G401 (cell line): ENCODE measurements at regions not wholly inside any gene's neighbourhood (a gene's known extent, or its start where the extent isn't known, plus 50 kb on each side); places are given as distances from the start of the nearest gene placed in this dataset.

Source experiments
- DNase-seq: peaks from one replicate; pipeline ENCODE4 v3.0.0-alpha.2; 2015; ENCODE audit warnings: low spot score
- in situ Hi-C: cut with HindIII; loops from 2 replicates; pipeline ENCODE4 v1.10.0; 2016; ENCODE audit warnings: low sequenced_read_pairs, mixed read lengths

- in situ Hi-C loops = no loop called here
- DNase-seq = no peak
Measured at GRCh38 chr4:20126906-20127305, 124.8 kb upstream of the SLIT2 start.

- no peak for DNase-seq
- in situ Hi-C loops = no loop called here
Measured at GRCh38 chr4:20124317-20125026, 127.2 kb upstream of the SLIT2 start.

- in situ Hi-C loops = no loop called here
- no peak for DNase-seq
Measured at GRCh38 chr4:20122198-20122988, 129.3 kb upstream of the SLIT2 start.

GRCh38 chr4:20119141-20119540 is 132.6 kb upstream of the SLIT2 start:
- in situ Hi-C loops = no loop called here
- DNase-seq = no peak

GRCh38 chr4:20109391-20109790 is 142.3 kb upstream of the SLIT2 start:
- in situ Hi-C loops = no loop called here
- no peak for DNase-seq

- in situ Hi-C loops = no loop called here
Measured at GRCh38 chr4:20106921-20107320, 144.8 kb upstream of the SLIT2 start.

GRCh38 chr4:20101831-20102230 is 149.9 kb upstream of the SLIT2 start:
- in situ Hi-C loops = no loop called here
- no peak for DNase-seq

More at GRCh38 chr4:20106921-20107320, 144.8 kb upstream of the SLIT2 start:
- DNase-seq = no peak

DNA sequence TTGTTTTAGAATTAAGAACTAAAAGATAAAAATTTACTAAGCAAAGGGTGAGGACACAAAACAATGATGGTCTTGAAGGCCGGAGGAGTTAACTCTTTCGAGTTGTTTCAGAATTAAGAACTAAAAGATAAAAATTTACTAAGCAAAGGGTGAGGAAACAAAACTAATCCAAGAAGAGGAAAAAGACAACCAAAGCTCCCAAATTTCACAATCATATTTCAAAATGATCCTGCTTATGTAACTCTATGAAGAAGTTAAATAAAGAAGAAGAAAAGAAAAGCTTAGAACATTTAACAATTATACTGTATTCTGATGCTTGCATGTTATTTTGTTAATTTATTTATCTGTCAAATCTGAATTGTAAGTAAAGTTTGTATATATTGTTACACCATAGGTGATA is 154.8 kb upstream of the SLIT2 start:
- in situ Hi-C loops = no loop called here
- DNase-seq = no peak

GRCh38 chr4:20095805-20096541 is 155.7 kb upstream of the SLIT2 start:
- in situ Hi-C loops = no loop called here

DNA sequence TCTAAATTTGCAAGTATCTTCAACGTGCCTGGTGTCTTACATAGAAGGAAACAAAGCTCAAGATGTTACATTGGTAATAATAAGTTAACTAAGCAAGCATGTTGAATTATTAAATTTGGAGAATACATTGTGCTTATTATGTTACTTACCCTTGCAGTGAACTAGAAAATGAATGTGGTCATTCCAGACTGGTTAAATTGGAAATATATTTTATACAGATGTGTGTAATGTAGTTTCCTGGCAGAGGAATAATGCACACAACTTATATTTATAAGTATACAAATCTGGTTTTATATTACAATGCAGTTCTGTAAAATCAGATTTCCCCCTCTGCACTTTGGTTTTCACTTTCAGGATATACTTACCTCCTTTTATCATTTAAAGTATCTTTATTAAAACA is 159.9 kb upstream of the SLIT2 start:
- in situ Hi-C loops = no loop called here

More at GRCh38 chr4:20095805-20096541, 155.7 kb upstream of the SLIT2 start:
- DNase-seq = peak; percentile 82

GRCh38 chr4:20087522-20087911 is 164.2 kb upstream of the SLIT2 start:
- in situ Hi-C loops = no loop called here
- no peak for DNase-seq

More for the DNA sequence above, 159.9 kb upstream of the SLIT2 start:
- no peak for DNase-seq

DNA sequence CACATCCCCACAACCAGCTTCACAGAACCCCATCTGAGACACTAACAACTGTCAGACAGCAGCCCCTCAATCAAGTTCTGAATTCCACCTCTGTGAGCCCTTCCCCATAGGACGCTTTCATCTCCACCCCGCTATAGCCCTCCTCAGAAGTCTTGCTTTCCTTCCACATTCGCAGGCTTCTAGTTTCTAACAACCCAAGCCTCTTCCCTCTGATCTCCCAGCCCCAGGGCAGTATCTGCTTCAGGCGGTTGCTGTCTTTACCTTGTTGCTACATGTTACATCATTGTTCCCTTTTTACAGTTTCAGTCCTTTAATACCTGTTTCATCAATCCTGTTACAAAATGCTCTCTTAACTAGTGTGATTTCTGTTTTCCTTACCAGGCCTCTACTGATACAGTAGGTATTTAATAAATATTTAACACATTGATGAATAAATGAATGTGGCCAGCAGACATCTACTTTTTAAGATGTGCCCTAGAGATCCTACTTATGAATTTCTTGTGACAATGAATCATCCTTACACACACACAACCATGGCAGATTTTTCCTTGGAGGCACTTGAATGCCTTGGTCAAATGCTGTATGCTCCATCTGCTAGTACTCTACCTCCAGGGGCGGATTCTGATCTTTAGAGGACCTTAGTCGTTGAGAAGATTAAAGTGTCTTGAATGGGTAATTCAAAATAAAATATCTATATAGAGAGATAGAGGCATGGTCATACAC is 164.7 kb upstream of the SLIT2 start:
- no peak for DNase-seq
- in situ Hi-C loops = no loop called here

DNA sequence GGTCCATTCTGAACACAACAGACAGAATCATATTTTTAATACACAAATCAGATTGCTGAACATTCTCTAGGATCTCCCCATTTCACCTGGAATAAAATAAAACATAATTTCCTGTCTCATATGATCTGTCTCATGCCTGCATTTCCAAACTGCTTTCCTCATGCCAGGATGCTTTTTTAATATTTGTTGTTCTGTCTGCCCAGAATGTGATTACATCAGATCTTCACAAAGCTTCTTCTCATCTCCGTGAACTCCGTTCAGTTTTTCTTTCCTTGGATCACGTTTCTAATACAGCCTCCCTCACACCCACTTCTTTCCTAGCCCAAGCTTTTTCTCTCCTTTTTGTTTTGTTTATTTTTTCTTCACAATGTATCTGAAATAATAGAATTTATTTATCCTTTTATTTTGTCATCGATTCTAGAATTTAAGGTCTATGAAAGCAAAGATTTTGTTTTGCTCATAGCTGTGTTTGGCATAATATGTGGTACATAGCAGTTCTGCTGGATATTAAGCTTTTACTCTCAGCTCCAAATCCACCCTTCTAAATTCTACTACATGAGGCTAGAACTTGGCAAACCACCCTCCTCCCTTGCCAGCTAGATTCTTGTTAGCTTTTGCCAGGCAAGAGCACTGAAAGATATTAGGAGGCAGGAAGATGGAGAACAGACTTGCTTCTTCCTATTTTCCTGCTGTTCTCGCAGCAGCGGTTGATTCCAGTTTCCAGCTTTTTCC is 165.5 kb upstream of the SLIT2 start:
- in situ Hi-C loops = no loop called here

GRCh38 chr4:20085653-20086052 is 166.1 kb upstream of the SLIT2 start:
- no peak for DNase-seq
- in situ Hi-C loops = no loop called here

More for the DNA sequence above, 165.5 kb upstream of the SLIT2 start:
- DNase-seq = peak; percentile 38

DNA sequence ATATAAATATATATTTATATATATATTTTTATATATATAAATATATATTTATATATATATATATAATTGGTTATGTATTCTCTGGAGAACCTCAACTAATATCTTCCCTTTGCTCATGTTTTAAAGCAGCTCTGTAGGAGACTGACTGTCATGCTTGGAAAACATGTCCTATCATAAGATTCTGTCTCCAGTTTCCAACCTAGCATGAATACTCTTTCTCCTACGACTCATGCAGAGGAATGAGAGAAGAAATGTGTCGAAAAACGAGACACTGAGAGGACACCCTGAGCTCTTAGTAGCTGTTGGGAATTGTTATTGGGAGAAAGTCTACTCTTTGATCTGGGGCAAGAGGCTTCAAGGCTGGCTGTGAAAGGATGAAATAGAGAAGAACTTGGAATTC is 166.5 kb upstream of the SLIT2 start:
- in situ Hi-C loops = no loop called here
- no peak for DNase-seq

- DNase-seq = no peak
- in situ Hi-C loops = no loop called here
Measured at GRCh38 chr4:20084488-20084887, 167.2 kb upstream of the SLIT2 start.

DNA sequence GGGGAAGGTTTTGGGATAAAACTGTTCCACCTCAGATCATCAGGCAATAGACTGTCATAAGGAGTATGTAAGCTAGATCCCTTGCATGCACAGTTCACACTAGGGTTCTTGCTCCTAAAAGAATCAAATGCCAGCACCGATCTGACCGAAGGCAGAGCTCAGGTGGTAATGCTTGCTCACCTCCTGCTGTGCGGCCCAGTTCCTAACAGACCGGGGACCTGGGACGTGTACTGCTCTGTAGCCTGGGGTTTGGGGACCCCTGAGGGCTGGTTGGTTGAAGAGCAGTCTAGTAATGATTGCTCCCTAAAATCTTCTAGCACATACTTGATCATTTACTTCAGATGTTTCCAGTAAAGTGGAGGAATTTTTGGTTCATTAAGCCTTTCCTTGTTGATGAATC is 173.1 kb upstream of the SLIT2 start:
- DNase-seq = no peak
- in situ Hi-C loops = no loop called here

- peak; percentile 13 for DNase-seq
- in situ Hi-C loops = no loop called here
Measured at GRCh38 chr4:20075248-20075871, 176.3 kb upstream of the SLIT2 start.
